Activated CD4-positive, CD25-positive, alpha-beta regulatory T cell treated with anti-CD3 and anti-CD28 coated beads, Interleukin-2, amount 50 U/mL, for 24 hours (primary cell): ENCODE measurements at regions not wholly inside any gene's neighbourhood (a gene's known extent, or its start where the extent isn't known, plus 50 kb on each side); places are given as distances from the start of the nearest gene placed in this dataset.

Source experiments
- ATAC-seq, 2 donors: fragments of 150-1000 bp; cut with Tn5 transposase; one replicate each; pipeline ENCODE4 v1.10.0; 2021; ENCODE audit warnings: mild to moderate bottlenecking in 1 of 2, moderate library complexity in 1 of 2

- ATAC-seq, result no peak
These were observed 69.3 kb upstream of the SOX4 start for GRCh38 chr6:21524201-21524600.

GRCh38 chr6:21526974-21527373 lies 66.6 kb upstream of the SOX4 start:
- no peak for ATAC-seq

- no peak for ATAC-seq
These were observed 65.8 kb upstream of the SOX4 start for GRCh38 chr6:21527731-21528130.

GRCh38 chr6:21529431-21529830 lies 64.1 kb upstream of the SOX4 start:
- ATAC-seq, result no peak

- no peak for ATAC-seq
These were observed 62.2 kb upstream of the SOX4 start for GRCh38 chr6:21531393-21531792.

- no peak for ATAC-seq
These were observed 59.9 kb upstream of the SOX4 start for GRCh38 chr6:21533678-21534077.

GRCh38 chr6:21536280-21536766 lies 57.2 kb upstream of the SOX4 start:
- ATAC-seq, result no peak

GRCh38 chr6:21537637-21538036 lies 55.9 kb upstream of the SOX4 start:
- ATAC-seq, result no peak

- ATAC-seq, result no peak
These were observed 55.3 kb upstream of the SOX4 start for GRCh38 chr6:21538186-21538798.

- no peak for ATAC-seq
These were observed 53.9 kb upstream of the SOX4 start for GRCh38 chr6:21539621-21540100.
